HepG2 (cell line): ENCODE measurements at regions not wholly inside any gene's neighbourhood (a gene's known extent, or its start where the extent isn't known, plus 50 kb on each side); places are given as distances from the start of the nearest gene placed in this dataset.

ENCODE experiments used
- ARNT2 ChIP-seq: sonication (generic); formaldehyde crosslinking; IDR thresholded peaks from 2 replicates; pipeline ENCODE4 v1.8.0; 2022; ENCODE audit warnings: mild to moderate bottlenecking, low read depth, missing genetic modification reagents, moderate library complexity
- HES4 ChIP-seq: sonication (generic); formaldehyde crosslinking; IDR thresholded peaks from 2 replicates; pipeline ENCODE4 v1.9.0; 2021; ENCODE audit warnings: mild to moderate bottlenecking, missing genetic modification reagents, borderline replicate concordance
- MYC ChIP-seq: sonication (generic); formaldehyde crosslinking; IDR thresholded peaks from 2 replicates; pipeline ENCODE4 v1.9.0; 2021; ENCODE audit warnings: missing genetic modification reagents, borderline replicate concordance
- NRL ChIP-seq: sonication (generic); formaldehyde crosslinking; IDR thresholded peaks from 2 replicates; pipeline ENCODE4 v1.5.0; 2020; ENCODE audit warnings: missing genetic modification reagents, mild to moderate bottlenecking, moderate library complexity, borderline replicate concordance
- PAX8 ChIP-seq: sonication (generic); formaldehyde crosslinking; IDR thresholded peaks from 2 replicates; pipeline ENCODE4 v1.8.0; 2022; ENCODE audit warnings: mild to moderate bottlenecking, missing genetic modification reagents, borderline replicate concordance
- PLSCR1 ChIP-seq: sonication (generic); formaldehyde crosslinking; IDR thresholded peaks from 2 replicates; pipeline ENCODE4 v1.5.0; 2020; ENCODE audit warnings: missing genetic modification reagents, mild to moderate bottlenecking, borderline replicate concordance
- RERE ChIP-seq: IDR thresholded peaks from 2 replicates; pipeline ENCODE4 v1.6.1; 2016; ENCODE audit warnings: low read depth, missing genetic modification reagents, missing compliant biosample characterization
- SNAPC2 ChIP-seq: sonication (generic); formaldehyde crosslinking; IDR thresholded peaks from 2 replicates; pipeline ENCODE4 v1.8.1; 2022; ENCODE audit warnings: mild to moderate bottlenecking, missing genetic modification reagents
- SSRP1 ChIP-seq: IDR thresholded peaks from 2 replicates; pipeline ENCODE4 v1.6.1; 2016; ENCODE audit warnings: control low read depth
- ZNF343 ChIP-seq: sonication (generic); formaldehyde crosslinking; IDR thresholded peaks from 2 replicates; pipeline ENCODE4 v1.4.0; 2020; ENCODE audit warnings: mild to moderate bottlenecking, missing genetic modification reagents
- ZNF460 ChIP-seq: sonication (generic); formaldehyde crosslinking; IDR thresholded peaks from 2 replicates; pipeline ENCODE4 v1.5.1; 2020; ENCODE audit warnings: missing genetic modification reagents, mild to moderate bottlenecking, borderline replicate concordance
- ZUFSP ChIP-seq: sonication (generic); formaldehyde crosslinking; IDR thresholded peaks from 2 replicates; pipeline ENCODE4 v1.9.0; 2021; ENCODE audit warnings: missing genetic modification reagents, mild to moderate bottlenecking, borderline replicate concordance

GRCh38 chr10:44309939-44310761 is 74.7 kb downstream of the CXCL12 start (continued):
- TF ChIP-seq RERE (no peak), MYC (CRISPR knock-in tag) (no peak), ZNF343 (CRISPR knock-in tag) (no peak), NRL (no peak), ZUFSP (no peak), ZNF460 (CRISPR knock-in tag) (no peak), SNAPC2 (CRISPR knock-in tag) (no peak), ARNT2 (CRISPR knock-in tag) (no peak), SSRP1 (CRISPR knock-in tag) (no peak), PAX8 (CRISPR knock-in tag) (no peak), PLSCR1 (no peak), HES4 (CRISPR knock-in tag) (no peak)
